Testis (tissue), 2 donors: ENCODE measurements at regions not wholly inside any gene's neighbourhood (a gene's known extent, or its start where the extent isn't known, plus 50 kb on each side); places are given as distances from the start of the nearest gene placed in this dataset.

Experiments used
- POLR2A ChIP-seq: fragments of 450-650 bp; IDR thresholded peaks from one replicate; pipeline ENCODE4 v1.6.1; 2017; ENCODE audit warnings: antibody characterized with exemption, mild to moderate bottlenecking, moderate library complexity
- TF ChIP-seq, protein P1 (sequence below), 3 experiments: fragments of 450-650 bp in 2 of 3; fragments of 200-600 bp in 1 of 3; sonication (generic) in 1 of 3; IDR thresholded peaks; one replicate each; pipeline ENCODE4 v1.5.1; 2016 to 2019; ENCODE audit warnings: antibody characterized with exemption in 3 of 3, mild to moderate bottlenecking in 2 of 3, moderate library complexity in 1 of 3

GRCh38 chr2:195270466-195271039 lies 386.5 kb upstream of the SLC39A10 start:
- TF ChIP-seq, protein P1, sequence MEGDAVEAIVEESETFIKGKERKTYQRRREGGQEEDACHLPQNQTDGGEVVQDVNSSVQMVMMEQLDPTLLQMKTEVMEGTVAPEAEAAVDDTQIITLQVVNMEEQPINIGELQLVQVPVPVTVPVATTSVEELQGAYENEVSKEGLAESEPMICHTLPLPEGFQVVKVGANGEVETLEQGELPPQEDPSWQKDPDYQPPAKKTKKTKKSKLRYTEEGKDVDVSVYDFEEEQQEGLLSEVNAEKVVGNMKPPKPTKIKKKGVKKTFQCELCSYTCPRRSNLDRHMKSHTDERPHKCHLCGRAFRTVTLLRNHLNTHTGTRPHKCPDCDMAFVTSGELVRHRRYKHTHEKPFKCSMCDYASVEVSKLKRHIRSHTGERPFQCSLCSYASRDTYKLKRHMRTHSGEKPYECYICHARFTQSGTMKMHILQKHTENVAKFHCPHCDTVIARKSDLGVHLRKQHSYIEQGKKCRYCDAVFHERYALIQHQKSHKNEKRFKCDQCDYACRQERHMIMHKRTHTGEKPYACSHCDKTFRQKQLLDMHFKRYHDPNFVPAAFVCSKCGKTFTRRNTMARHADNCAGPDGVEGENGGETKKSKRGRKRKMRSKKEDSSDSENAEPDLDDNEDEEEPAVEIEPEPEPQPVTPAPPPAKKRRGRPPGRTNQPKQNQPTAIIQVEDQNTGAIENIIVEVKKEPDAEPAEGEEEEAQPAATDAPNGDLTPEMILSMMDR (IDR thresholded peaks at IDR 0.05), result no peak
- TF ChIP-seq POLR2A, result no peak
